Adrenal gland (tissue), 9 donors: ENCODE measurements at regions not wholly inside any gene's neighbourhood (a gene's known extent, or its start where the extent isn't known, plus 50 kb on each side); places are given as distances from the start of the nearest gene placed in this dataset.

Source experiments
- DNase-seq, 7 donors: peaks; one replicate each; pipeline ENCODE4 v3.0.0-alpha.2; 2019 to 2020
- H3K27ac ChIP-seq, 5 donors: fragments of 200-600 bp; sonication (generic) in 4 of 5; 1 replicate in 3 of 5; 2 replicates in 2 of 5; pipeline versions ENCODE4 v1.5.1 to v1.8.0; 2016 to 2020; ENCODE audit warnings: mild to moderate bottlenecking in 1 of 5
- H3K27me3 ChIP-seq: fragments of 200-600 bp; 2 replicates; pipeline ENCODE4 v1.8.0; 2021
- H3K36me3 ChIP-seq, 2 donors: fragments of 200-600 bp; replicated peaks in 1 of 2; 1 replicate in 1 of 2; 2 replicates in 1 of 2; pipeline versions ENCODE4 v1.5.1 to v1.8.0; 2018 to 2022
- H3K4me1 ChIP-seq, 2 donors: fragments of 200-600 bp; replicated peaks in 1 of 2; 1 replicate in 1 of 2; 2 replicates in 1 of 2; pipeline versions ENCODE4 v1.5.1 to v1.8.0; 2018 to 2021
- H3K4me3 ChIP-seq, 4 donors: fragments of 200-600 bp; sonication (generic) in 3 of 4; one replicate each; pipeline ENCODE4 v1.5.1; 2016 to 2018
- H3K9me3 ChIP-seq, 3 donors: fragments of 200-600 bp; sonication (generic) in 1 of 3; replicated peaks in 1 of 3; 1 replicate in 2 of 3; 2 replicates in 1 of 3; pipeline versions ENCODE4 v1.5.1 to v1.8.0; 2016 to 2021
- POLR2A ChIP-seq, 2 donors: fragments of 450-650 bp; IDR thresholded peaks; one replicate each; pipeline ENCODE4 v1.6.1; 2017; ENCODE audit warnings: antibody characterized with exemption in 2 of 2, mild to moderate bottlenecking in 2 of 2, moderate library complexity in 1 of 2
- WGBS, 4 donors: extraction: QIAGEN DNeasy Blood & Tissue Kit in 2 of 4; methylation state at CpG; one replicate each; pipeline versions ENCODE4 v1.1.5 to v1.1.7; 2013 to 2017; 5-methylcytosine and 5-hydroxymethylcytosine counted together
- intact Hi-C, 2 donors: fragments of 100-400 bp; cut with DNase I; formaldehyde crosslinking; loops; one replicate each; pipeline versions ENCODE4 v1.14.1 to v1.15.0; 2022 to 2023
- TF ChIP-seq, protein P1 (sequence below), 6 experiments: fragments of 450-650 bp in 4 of 6; fragments of 200-600 bp in 2 of 6; sonication (generic) in 1 of 6; IDR thresholded peaks; 1 replicate in 5 of 6; 2 replicates in 1 of 6; pipeline versions ENCODE4 v1.5.1 to v1.8.0; 2016 to 2021; ENCODE audit warnings: antibody characterized with exemption in 6 of 6, mild to moderate bottlenecking in 2 of 6, moderate library complexity in 1 of 6
- donor health status: healthy with polysubstance abuse.
- donor health status: Bipolar disorder and iron deficiency.
- donor health status: DM: yes; HTN: yes; CAD: no.
- donor health status: DM: no; HTN: no; CAD: no.
- donor health status: DM: no; HTN: no; CAD: no.

GRCh38 chr20:60751826-60752225 is 500.2 kb upstream of the CDH4 start:
- H3K9me3 ChIP-seq, result no peaks in the 10 kb centered on the region
- no peak overlapping the region for H3K27ac ChIP-seq
- WGBS, 4 donors, result 60 to 72% (median 66%) methylated on average over 7 of the region's 7 CpGs
- H3K36me3 ChIP-seq, result no peaks in the 10 kb centered on the region
- H3K27me3 ChIP-seq, result no peaks in the 10 kb centered on the region
- no peaks in the 10 kb centered on the region for H3K4me1 ChIP-seq
- DNase-seq, result no peak
- intact Hi-C loops, result no loop called here
- no peak overlapping the region for H3K4me3 ChIP-seq
- TF ChIP-seq POLR2A (IDR thresholded peaks at IDR 0.05), result no peak
- TF ChIP-seq, protein P1, sequence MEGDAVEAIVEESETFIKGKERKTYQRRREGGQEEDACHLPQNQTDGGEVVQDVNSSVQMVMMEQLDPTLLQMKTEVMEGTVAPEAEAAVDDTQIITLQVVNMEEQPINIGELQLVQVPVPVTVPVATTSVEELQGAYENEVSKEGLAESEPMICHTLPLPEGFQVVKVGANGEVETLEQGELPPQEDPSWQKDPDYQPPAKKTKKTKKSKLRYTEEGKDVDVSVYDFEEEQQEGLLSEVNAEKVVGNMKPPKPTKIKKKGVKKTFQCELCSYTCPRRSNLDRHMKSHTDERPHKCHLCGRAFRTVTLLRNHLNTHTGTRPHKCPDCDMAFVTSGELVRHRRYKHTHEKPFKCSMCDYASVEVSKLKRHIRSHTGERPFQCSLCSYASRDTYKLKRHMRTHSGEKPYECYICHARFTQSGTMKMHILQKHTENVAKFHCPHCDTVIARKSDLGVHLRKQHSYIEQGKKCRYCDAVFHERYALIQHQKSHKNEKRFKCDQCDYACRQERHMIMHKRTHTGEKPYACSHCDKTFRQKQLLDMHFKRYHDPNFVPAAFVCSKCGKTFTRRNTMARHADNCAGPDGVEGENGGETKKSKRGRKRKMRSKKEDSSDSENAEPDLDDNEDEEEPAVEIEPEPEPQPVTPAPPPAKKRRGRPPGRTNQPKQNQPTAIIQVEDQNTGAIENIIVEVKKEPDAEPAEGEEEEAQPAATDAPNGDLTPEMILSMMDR (IDR thresholded peaks at IDR 0.05), result no peak

GRCh38 chr20:60752741-60753420 is 499.2 kb upstream of the CDH4 start:
- TF ChIP-seq, protein P1 (IDR thresholded peaks at IDR 0.05), result no peak
- TF ChIP-seq POLR2A (IDR thresholded peaks at IDR 0.05), result no peak
- no peak for DNase-seq
- Histone ChIP-seq H3K36me3 (no peaks in the 10 kb centered on the region), H3K27ac (no peak overlapping the region), H3K27me3 (no peaks in the 10 kb centered on the region), H3K4me3 (no peak overlapping the region), H3K4me1 (no peaks in the 10 kb centered on the region), H3K9me3 (no peaks in the 10 kb centered on the region)
- intact Hi-C loops, result no loop called here
- WGBS, 4 donors, result 68 to 73% (median 69%) methylated on average over 13 to 17 of the region's 17 CpGs

- DNase-seq, result no peak
- H3K27me3 ChIP-seq, result no peaks in the 10 kb centered on the region
- H3K27ac ChIP-seq, result no peak overlapping the region
- H3K4me3 ChIP-seq, result no peak overlapping the region
- TF ChIP-seq, protein P1 (IDR thresholded peaks at IDR 0.05), result no peak
- no peak for TF ChIP-seq POLR2A (IDR thresholded peaks at IDR 0.05)
- no peaks in the 10 kb centered on the region for H3K4me1 ChIP-seq
- no peaks in the 10 kb centered on the region for H3K36me3 ChIP-seq
- intact Hi-C loops, result no loop called here
- 67 to 75% (median 70%) methylated on average over 4 of the region's 4 CpGs for WGBS, 4 donors
- no peaks in the 10 kb centered on the region for H3K9me3 ChIP-seq
Observed at GRCh38 chr20:60754856-60755255, 497.2 kb upstream of the CDH4 start.

DNA sequence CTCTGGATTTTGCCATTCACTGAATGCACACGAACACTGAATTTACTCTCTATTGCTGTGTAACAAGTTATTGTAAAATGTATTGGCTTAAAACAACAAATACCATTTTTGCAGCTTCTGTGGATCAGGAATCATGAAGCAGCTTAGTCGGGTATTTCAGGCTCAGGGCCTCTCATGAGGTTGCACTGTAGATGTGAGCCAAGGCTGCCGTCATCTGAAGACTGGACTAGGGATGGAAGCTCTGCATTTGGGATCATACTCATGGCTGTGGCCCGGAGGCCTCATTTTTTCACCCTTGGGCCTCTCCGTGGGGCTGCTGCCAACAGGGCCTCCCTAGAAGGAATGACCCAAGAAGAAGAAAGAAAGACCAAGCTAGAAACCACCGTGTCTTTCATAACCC is 492.4 kb upstream of the CDH4 start:
- Histone ChIP-seq H3K27ac (no peak overlapping the region), H3K9me3 (no peaks in the 10 kb centered on the region), H3K4me1 (no peaks in the 10 kb centered on the region), H3K4me3 (no peak overlapping the region), H3K36me3 (no peaks in the 10 kb centered on the region), H3K27me3 (no peaks in the 10 kb centered on the region)
- intact Hi-C loops, result no loop called here
- no peak for DNase-seq
- TF ChIP-seq POLR2A (IDR thresholded peaks at IDR 0.05), result no peak
- TF ChIP-seq, protein P1 (IDR thresholded peaks at IDR 0.05), result no peak
- WGBS, 4 donors, result 77 to 92% (median 82%) methylated on average over 6 of the region's 6 CpGs
